Chondrocyte (in vitro differentiated cells): ENCODE measurements at regions not wholly inside any gene's neighbourhood (a gene's known extent, or its start where the extent isn't known, plus 50 kb on each side); places are given as distances from the start of the nearest gene placed in this dataset.

Source experiments
- DNase-seq: peaks from one replicate; pipeline ENCODE4 v3.0.0; 2021; ENCODE audit warnings: mixed read lengths, low spot score
- H3K27ac Mint-ChIP-seq: one replicate; pipeline ENCODE4 v1.8.0; 2021; ENCODE audit warnings: mild to moderate bottlenecking, moderate library complexity, mixed read lengths; ENCODE audit not compliant: unreplicated experiment
- H3K27me3 Mint-ChIP-seq: 2 replicates; pipeline ENCODE4 v1.8.0; 2021; ENCODE audit warnings: low read depth, mixed read lengths
- H3K36me3 Mint-ChIP-seq: 2 replicates; pipeline ENCODE4 v1.8.0; 2021; ENCODE audit warnings: low read depth, mixed read lengths
- H3K4me1 Mint-ChIP-seq: 2 replicates; pipeline ENCODE4 v1.8.0; 2021; ENCODE audit warnings: low read depth, mild to moderate bottlenecking, mixed read lengths
- H3K4me3 Mint-ChIP-seq: one replicate; pipeline ENCODE4 v1.8.0; 2021; ENCODE audit warnings: mild to moderate bottlenecking, moderate library complexity, mixed read lengths; ENCODE audit not compliant: unreplicated experiment
- H3K9me3 Mint-ChIP-seq: 2 replicates; pipeline ENCODE4 v1.8.0; 2021; ENCODE audit warnings: low read depth, mixed read lengths
- TF ChIP-seq, protein P1 (sequence below): fragments of 200-600 bp; sonication (generic); IDR thresholded peaks from 2 replicates; pipeline ENCODE4 v1.5.0; 2021; ENCODE audit warnings: antibody characterized with exemption, mild to moderate bottlenecking, moderate library complexity

DNA sequence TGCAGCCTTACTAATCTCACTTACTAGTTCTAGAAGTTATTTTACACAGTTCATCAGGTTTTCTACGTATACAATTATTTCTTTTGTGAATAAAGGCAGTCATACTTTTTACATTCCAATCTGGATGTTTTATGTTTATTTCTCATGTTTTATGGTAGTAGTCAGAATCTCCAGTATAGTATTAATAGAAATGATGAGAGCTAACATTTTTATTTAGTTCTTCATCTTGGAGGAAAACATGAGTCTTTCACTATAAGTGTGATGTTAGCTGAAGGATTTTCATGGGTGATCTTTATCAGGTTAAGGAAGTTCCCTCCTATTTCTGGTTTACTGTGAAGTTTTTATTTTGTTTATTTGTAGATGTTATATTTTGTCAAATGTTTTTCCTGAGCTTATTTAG, 256.1 kb upstream of the GIMD1 start:
- peaks cover 14% of the 10 kb centered on the region for H3K4me1 Mint-ChIP-seq
- H3K9me3 Mint-ChIP-seq: no peaks in the 10 kb centered on the region
- H3K36me3 Mint-ChIP-seq: no peaks in the 10 kb centered on the region
- DNase-seq: no peak
- TF ChIP-seq, protein P1, sequence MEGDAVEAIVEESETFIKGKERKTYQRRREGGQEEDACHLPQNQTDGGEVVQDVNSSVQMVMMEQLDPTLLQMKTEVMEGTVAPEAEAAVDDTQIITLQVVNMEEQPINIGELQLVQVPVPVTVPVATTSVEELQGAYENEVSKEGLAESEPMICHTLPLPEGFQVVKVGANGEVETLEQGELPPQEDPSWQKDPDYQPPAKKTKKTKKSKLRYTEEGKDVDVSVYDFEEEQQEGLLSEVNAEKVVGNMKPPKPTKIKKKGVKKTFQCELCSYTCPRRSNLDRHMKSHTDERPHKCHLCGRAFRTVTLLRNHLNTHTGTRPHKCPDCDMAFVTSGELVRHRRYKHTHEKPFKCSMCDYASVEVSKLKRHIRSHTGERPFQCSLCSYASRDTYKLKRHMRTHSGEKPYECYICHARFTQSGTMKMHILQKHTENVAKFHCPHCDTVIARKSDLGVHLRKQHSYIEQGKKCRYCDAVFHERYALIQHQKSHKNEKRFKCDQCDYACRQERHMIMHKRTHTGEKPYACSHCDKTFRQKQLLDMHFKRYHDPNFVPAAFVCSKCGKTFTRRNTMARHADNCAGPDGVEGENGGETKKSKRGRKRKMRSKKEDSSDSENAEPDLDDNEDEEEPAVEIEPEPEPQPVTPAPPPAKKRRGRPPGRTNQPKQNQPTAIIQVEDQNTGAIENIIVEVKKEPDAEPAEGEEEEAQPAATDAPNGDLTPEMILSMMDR: no peak
- H3K27ac Mint-ChIP-seq: no peak overlapping the region
- no peak overlapping the region for H3K4me3 Mint-ChIP-seq
- peaks cover 13% of the 10 kb centered on the region for H3K27me3 Mint-ChIP-seq

DNA sequence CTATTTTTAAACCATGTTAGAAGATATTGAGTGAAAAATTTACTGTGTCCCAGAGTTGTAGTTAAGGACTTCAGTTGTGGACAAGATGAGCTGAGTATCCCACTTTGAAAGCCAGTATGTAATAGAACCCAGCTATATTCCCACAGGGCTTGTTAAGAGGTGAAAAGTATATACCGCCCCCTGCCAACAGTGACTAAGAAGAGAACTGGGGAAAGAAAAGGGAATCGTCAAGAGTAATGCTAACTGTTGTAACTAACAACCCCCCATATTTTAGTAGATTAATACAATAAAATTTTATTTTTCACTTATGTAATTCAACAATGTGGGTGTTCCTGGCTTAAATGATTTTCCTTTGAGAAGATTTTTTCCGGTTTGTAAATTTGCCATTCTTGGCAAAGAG, 250.4 kb upstream of the GIMD1 start:
- Mint-ChIP-seq H3K36me3 (no peaks in the 10 kb centered on the region), H3K27ac (no peak overlapping the region), H3K27me3 (peaks cover 8% of the 10 kb centered on the region), H3K9me3 (no peaks in the 10 kb centered on the region), H3K4me1 (peaks cover 20% of the 10 kb centered on the region), H3K4me3 (no peak overlapping the region)
- TF ChIP-seq, protein P1: peak; percentile 14
- DNase-seq: no peak

DNA sequence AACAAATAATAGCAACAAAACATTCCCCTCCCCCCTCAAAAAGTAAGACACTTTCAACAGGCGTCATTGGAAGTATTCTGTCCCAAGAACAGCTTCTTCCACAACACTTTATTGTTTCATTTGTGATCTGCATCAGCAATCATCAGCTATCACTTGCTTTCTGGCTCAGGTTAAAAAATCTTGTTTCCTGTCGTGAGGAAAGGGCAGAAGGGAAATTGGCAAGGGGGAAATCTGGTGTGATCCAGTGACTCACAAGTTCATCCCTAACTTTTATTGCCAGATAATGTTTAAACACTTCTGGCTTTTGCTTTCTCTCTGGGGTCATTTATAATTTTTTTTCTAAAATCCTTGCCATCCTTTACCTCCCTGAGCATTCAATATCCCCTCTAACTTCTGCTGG, 247.4 kb upstream of the GIMD1 start:
- Mint-ChIP-seq H3K27me3 (peaks cover 2% of the 10 kb centered on the region), H3K4me1 (peaks cover 27% of the 10 kb centered on the region), H3K36me3 (no peaks in the 10 kb centered on the region), H3K27ac (no peak overlapping the region), H3K4me3 (no peak overlapping the region), H3K9me3 (no peaks in the 10 kb centered on the region)
- TF ChIP-seq, protein P1: no peak
- DNase-seq: no peak

DNA sequence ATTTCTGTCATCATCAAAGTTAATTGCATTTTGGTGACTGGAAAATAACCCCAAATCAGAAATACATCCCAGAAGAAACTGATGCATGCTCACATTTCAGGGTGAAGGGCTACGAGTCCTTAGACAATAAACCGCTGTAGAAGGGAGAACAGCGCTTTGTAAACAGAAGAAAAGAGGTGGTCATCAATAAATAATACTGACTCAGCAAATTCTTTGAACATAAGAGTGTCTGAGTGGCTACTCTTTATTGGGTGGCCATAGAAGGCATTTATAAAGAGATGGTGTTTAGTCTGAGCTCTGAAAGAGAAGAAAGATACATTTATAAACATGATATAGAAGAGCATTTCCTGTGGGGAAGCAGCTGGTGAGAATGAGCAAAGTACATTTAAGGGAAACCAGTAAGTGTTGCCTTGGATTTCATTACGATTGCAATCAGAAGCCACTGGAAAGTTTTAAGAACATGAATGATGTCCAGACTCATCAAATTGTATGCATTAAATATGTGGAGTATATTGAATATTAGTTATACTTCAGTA, 246.9 kb upstream of the GIMD1 start:
- Mint-ChIP-seq H3K27me3 (no peaks in the 10 kb centered on the region), H3K9me3 (no peaks in the 10 kb centered on the region), H3K36me3 (no peaks in the 10 kb centered on the region), H3K27ac (no peak overlapping the region), H3K4me1 (peaks cover 27% of the 10 kb centered on the region), H3K4me3 (no peak overlapping the region)
- DNase-seq: no peak
- TF ChIP-seq, protein P1: no peak

DNA sequence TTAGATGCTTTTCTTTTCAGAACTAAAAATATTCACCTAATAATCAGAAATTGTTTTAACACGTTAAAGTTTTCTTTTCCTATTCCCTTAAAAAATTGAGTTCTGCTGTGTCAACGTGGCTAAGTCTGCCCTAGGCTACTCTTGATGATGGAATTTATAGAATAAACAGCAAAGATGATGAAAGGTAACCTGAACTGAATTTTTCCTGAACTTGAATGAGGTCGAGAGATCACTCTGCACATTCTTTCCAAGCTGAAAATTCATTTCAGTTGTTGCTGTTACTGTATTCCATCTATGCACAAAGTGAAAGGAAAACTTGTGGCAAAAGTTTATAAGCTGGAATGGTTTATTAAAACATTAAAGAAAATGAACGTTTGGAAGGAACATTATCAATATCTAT, 245.9 kb upstream of the GIMD1 start:
- DNase-seq: no peak
- H3K27ac Mint-ChIP-seq: peak overlapping the region; percentile 88
- H3K4me3 Mint-ChIP-seq: peak overlapping the region; percentile 67
- TF ChIP-seq, protein P1: no peak
- H3K4me1 Mint-ChIP-seq: peaks cover 27% of the 10 kb centered on the region
- no peaks in the 10 kb centered on the region for H3K9me3 Mint-ChIP-seq
- H3K27me3 Mint-ChIP-seq: no peaks in the 10 kb centered on the region
- H3K36me3 Mint-ChIP-seq: no peaks in the 10 kb centered on the region
